Activated effector memory CD4-positive, alpha-beta T cell treated with Interleukin-2 at 50 U/mL for 16 hours (primary cell): ENCODE measurements at regions not wholly inside any gene's neighbourhood (a gene's known extent, or its start where the extent isn't known, plus 50 kb on each side); places are given as distances from the start of the nearest gene placed in this dataset.

Experiments used
- DNase-seq: peaks from one replicate; pipeline ENCODE4 v3.0.0-alpha.2; 2020

GRCh38 chr21:35208810-35209517 is 159.9 kb upstream of the RUNX1 start:
- DNase-seq, result no peak

- no peak for DNase-seq
Measured at GRCh38 chr21:35208104-35208503, 159.0 kb upstream of the RUNX1 start.

- no peak for DNase-seq
Measured at GRCh38 chr21:35207322-35207721, 158.2 kb upstream of the RUNX1 start.

- no peak for DNase-seq
Measured at GRCh38 chr21:35206141-35207125, 157.3 kb upstream of the RUNX1 start.

GRCh38 chr21:35204850-35205541 is 155.9 kb upstream of the RUNX1 start:
- DNase-seq, result no peak

- DNase-seq, result no peak
Measured at GRCh38 chr21:35204125-35204524, 155.0 kb upstream of the RUNX1 start.

- DNase-seq, result no peak
Measured at GRCh38 chr21:35203093-35203977, 154.2 kb upstream of the RUNX1 start.

GRCh38 chr21:35202431-35202830 is 153.3 kb upstream of the RUNX1 start:
- no peak for DNase-seq

GRCh38 chr21:35201799-35202198 is 152.7 kb upstream of the RUNX1 start:
- DNase-seq, result no peak

- no peak for DNase-seq
Measured at GRCh38 chr21:35201288-35201687, 152.2 kb upstream of the RUNX1 start.

GRCh38 chr21:35199733-35200015 is 150.6 kb upstream of the RUNX1 start:
- DNase-seq, result no peak

- DNase-seq, result no peak
Measured at GRCh38 chr21:35198982-35199732, 150.1 kb upstream of the RUNX1 start.

- no peak for DNase-seq
Measured at GRCh38 chr21:35198565-35198964, 149.5 kb upstream of the RUNX1 start.

- no peak for DNase-seq
Measured at GRCh38 chr21:35197992-35198431, 148.9 kb upstream of the RUNX1 start.

GRCh38 chr21:35197191-35197590 is 148.1 kb upstream of the RUNX1 start:
- no peak for DNase-seq

GRCh38 chr21:35196128-35196527 is 147.0 kb upstream of the RUNX1 start:
- DNase-seq, result no peak

GRCh38 chr21:35195232-35195631 is 146.1 kb upstream of the RUNX1 start:
- DNase-seq, result no peak

GRCh38 chr21:35191754-35192153 is 142.7 kb upstream of the RUNX1 start:
- DNase-seq, result no peak

- DNase-seq, result no peak
Measured at GRCh38 chr21:35191128-35191527, 142.0 kb upstream of the RUNX1 start.

- DNase-seq, result no peak
Measured at GRCh38 chr21:35190201-35190701, 141.1 kb upstream of the RUNX1 start.

GRCh38 chr21:35189077-35189863 is 140.2 kb upstream of the RUNX1 start:
- no peak for DNase-seq
